Activated naive CD4-positive, alpha-beta T cell treated with anti-CD3 and anti-CD28 coated beads, Interleukin-2, amount 10 ng/mL, durations not matched to agents 7 days and 5 days (primary cell): ENCODE measurements at regions not wholly inside any gene's neighbourhood (a gene's known extent, or its start where the extent isn't known, plus 50 kb on each side); places are given as distances from the start of the nearest gene placed in this dataset.

ENCODE experiments used
- CTCF ChIA-PET: fragments of 350-600 bp; sonication (Branson Sonifier 250); formaldehyde crosslinking; loops from one replicate; lab custom pipeline; 2021; ENCODE audit warnings: antibody characterized with exemption; lab: Charles Lee
- DNase-seq: peaks from one replicate; pipeline ENCODE4 v3.0.0-alpha.2; 2020
- H3K27ac Mint-ChIP-seq: one replicate; pipeline ENCODE4 v1.8.0; 2021; ENCODE audit warnings: mild to moderate bottlenecking, moderate library complexity, mixed read lengths
- H3K27me3 Mint-ChIP-seq: one replicate; pipeline ENCODE4 v1.8.0; 2021; ENCODE audit warnings: mild to moderate bottlenecking, mixed read lengths
- H3K36me3 Mint-ChIP-seq: one replicate; pipeline ENCODE4 v1.8.0; 2021; ENCODE audit warnings: mixed read lengths
- H3K4me1 Mint-ChIP-seq: one replicate; pipeline ENCODE4 v1.8.0; 2021; ENCODE audit warnings: mixed read lengths
- H3K4me3 Mint-ChIP-seq: one replicate; pipeline ENCODE4 v1.8.0; 2021; ENCODE audit warnings: mild to moderate bottlenecking, moderate library complexity, mixed read lengths
- H3K9me3 Mint-ChIP-seq: one replicate; pipeline ENCODE4 v1.8.0; 2021; ENCODE audit warnings: mixed read lengths

DNA sequence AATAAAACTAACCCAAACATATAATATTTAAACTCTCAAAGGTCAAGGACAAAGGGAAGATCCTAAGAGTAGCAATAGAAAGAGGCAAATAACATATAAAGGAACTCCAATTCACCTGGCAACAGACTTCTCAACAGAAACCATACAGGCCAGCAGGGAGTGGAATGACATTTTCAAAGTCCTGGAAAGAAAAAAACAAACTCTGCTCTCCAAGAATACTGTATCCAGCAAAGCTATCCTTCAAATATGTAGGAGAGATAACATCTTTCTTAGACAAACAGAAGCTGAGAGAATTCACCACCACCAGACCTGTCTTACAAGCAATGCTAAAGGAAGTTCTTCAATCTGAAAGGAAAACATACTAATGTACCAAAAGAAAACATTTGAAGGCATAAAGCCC is 51.5 kb upstream of the TMEM158 start:
- Mint-ChIP-seq H3K36me3 (no peaks in the 10 kb centered on the region), H3K4me3 (no peak overlapping the region), H3K27me3 (peaks cover 30% of the 10 kb centered on the region), H3K4me1 (no peaks in the 10 kb centered on the region), H3K27ac (no peak overlapping the region), H3K9me3 (peaks cover 5% of the 10 kb centered on the region)
- CTCF ChIA-PET = no interaction called here
- no peak for DNase-seq

DNA sequence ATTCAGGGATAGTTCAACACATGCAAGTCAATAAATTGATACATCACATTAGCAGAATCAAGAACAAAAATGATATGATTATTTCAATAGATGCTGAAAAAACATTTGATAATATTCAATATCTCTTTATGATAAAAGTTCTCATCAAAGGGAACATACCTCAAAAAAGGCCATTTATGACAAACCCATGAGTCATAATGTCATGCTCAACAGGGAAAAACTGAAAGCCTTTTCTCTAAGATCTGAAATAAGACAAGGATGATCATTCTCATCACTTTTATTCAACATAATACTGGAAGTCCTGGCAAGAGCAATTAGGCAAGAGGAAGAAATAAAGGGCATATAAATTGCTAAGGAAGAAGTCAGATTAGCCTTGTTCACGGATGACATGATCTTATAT is 54.1 kb upstream of the TMEM158 start:
- Mint-ChIP-seq H3K36me3 (no peaks in the 10 kb centered on the region), H3K4me1 (no peaks in the 10 kb centered on the region), H3K27me3 (peaks cover 30% of the 10 kb centered on the region), H3K9me3 (peaks cover 5% of the 10 kb centered on the region), H3K27ac (no peak overlapping the region), H3K4me3 (no peak overlapping the region)
- DNase-seq = no peak
- CTCF ChIA-PET = no interaction called here

DNA sequence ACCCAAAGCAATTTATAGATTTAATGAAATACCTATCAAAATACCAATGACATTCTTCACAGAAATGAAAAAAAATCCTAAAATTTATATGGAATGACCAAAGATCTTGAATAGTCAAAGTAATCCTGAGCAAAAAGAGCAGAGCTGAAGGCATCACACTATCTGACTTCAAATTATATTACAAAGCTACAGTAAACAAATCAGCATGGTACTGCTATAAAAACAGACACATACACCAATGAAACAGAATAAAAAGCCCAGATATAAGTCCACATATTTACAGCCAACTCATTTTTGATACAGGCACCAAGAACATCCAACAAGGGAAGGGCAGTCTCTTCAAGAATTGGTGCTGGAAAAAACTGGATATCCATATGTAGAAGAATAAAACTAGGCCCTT is 54.9 kb upstream of the TMEM158 start:
- no peak overlapping the region for H3K27ac Mint-ChIP-seq
- no peaks in the 10 kb centered on the region for H3K4me1 Mint-ChIP-seq
- H3K4me3 Mint-ChIP-seq = no peak overlapping the region
- peaks cover 33% of the 10 kb centered on the region for H3K27me3 Mint-ChIP-seq
- CTCF ChIA-PET = no interaction called here
- H3K36me3 Mint-ChIP-seq = no peaks in the 10 kb centered on the region
- no peak for DNase-seq
- H3K9me3 Mint-ChIP-seq = peaks cover 5% of the 10 kb centered on the region

DNA sequence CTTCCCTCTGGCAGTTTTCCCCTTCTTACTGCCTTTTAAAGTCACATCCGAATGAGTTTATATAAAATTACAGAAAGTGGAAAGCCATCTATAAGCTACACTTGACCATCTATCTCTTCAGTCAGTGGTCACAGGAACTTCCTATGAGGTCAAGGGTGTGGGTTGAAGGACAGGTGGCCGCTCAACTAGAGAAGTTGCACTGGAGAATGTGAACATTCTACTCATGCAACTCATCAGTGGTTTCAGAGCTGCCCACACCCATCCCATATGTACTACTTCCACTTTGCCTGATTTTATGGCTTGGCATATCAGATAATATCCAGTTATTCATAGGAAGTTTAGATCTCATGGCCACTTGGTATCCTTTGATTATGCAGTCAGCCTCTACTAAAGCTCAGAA is 57.4 kb upstream of the TMEM158 start:
- CTCF ChIA-PET = interaction anchor here (0.7 kb wide), 1 partner anchor 11 kb away, joined by 3 read pairs; no protein-coding TSS in a partner anchor
- Mint-ChIP-seq H3K36me3 (no peaks in the 10 kb centered on the region), H3K4me3 (no peak overlapping the region), H3K9me3 (no peaks in the 10 kb centered on the region), H3K4me1 (no peaks in the 10 kb centered on the region), H3K27me3 (peaks cover 40% of the 10 kb centered on the region), H3K27ac (no peak overlapping the region)
- no peak for DNase-seq

DNA sequence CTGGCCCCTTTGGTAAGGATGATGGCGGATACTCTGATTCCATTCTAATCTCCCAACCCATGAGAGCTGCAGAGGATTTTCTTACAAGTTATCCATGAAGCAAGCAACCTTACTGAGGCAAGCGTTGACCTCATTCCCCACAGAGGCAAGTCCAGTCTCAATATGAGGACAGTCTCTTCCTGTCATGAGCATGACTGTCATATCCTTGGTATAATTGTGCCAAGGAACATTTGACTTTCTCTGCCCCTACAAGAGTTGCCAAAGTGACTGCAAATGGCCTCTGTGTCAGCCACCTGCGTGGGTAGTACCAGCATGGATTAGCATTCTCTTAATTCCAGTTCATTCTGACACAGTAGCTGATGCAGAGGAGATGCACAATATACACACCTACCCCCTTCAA is 71.2 kb upstream of the TMEM158 start:
- Mint-ChIP-seq H3K9me3 (peaks cover 9% of the 10 kb centered on the region), H3K4me1 (no peaks in the 10 kb centered on the region), H3K4me3 (no peak overlapping the region), H3K36me3 (no peaks in the 10 kb centered on the region), H3K27me3 (peaks cover 42% of the 10 kb centered on the region), H3K27ac (no peak overlapping the region)
- DNase-seq = no peak
- CTCF ChIA-PET = no interaction called here

DNA sequence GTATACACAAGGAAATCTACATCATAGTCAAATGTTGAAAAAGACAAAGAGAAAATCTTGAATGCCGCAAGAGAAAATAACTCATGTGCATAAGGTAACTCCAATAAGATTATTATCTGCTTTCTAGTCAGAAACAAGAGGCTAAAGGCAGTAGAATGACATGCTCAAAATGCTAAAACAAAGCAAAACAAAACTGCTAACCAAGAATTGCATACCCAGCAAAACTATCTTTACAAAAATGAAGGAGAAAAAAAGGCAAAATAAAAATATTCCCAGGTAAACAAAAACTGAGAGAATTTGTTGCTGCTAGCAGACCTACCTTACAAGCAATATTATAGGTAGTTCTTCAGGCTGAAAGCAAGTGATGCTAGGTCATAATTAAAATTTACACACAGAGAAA is 76.4 kb upstream of the TMEM158 start:
- no peaks in the 10 kb centered on the region for H3K4me1 Mint-ChIP-seq
- no peak overlapping the region for H3K27ac Mint-ChIP-seq
- peaks cover 22% of the 10 kb centered on the region for H3K27me3 Mint-ChIP-seq
- CTCF ChIA-PET = no interaction called here
- no peak overlapping the region for H3K4me3 Mint-ChIP-seq
- H3K36me3 Mint-ChIP-seq = no peaks in the 10 kb centered on the region
- H3K9me3 Mint-ChIP-seq = peaks cover 15% of the 10 kb centered on the region
- no peak for DNase-seq

DNA sequence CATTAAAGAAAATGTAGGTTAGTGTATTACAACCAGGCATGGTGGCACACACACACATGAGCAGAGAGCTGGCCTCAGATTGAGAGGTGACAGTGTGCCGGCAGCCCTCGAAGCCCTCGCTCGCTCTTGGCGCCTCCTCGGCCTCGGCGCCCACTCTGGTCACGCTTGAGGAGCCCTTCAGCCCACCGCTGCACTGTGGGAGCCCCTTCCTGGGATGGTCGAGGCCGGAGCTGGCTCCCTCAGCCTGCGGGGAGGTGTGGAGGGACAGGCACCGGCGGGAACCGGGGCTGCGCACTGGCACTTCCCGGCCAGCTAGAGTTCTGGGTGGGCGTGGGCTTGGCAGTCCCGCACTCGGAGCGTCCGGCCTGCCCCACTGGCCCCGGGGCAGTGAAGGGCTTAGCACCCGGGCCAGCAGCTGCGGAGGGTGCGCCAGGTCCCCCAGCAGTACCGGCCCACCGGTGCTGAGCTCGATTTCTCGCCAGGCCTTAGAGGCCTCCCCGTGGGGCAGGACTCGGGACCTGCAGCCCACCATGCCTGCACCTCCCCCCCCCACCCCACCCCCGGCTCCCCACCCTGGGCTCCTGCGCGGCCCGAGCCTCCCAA is 80.4 kb upstream of the TMEM158 start:
- CTCF ChIA-PET = no interaction called here
- DNase-seq = no peak
- H3K9me3 Mint-ChIP-seq = peaks cover 9% of the 10 kb centered on the region
- no peaks in the 10 kb centered on the region for H3K36me3 Mint-ChIP-seq
- no peak overlapping the region for H3K4me3 Mint-ChIP-seq
- H3K27ac Mint-ChIP-seq = no peak overlapping the region
- peaks cover 21% of the 10 kb centered on the region for H3K27me3 Mint-ChIP-seq
- no peaks in the 10 kb centered on the region for H3K4me1 Mint-ChIP-seq

DNA sequence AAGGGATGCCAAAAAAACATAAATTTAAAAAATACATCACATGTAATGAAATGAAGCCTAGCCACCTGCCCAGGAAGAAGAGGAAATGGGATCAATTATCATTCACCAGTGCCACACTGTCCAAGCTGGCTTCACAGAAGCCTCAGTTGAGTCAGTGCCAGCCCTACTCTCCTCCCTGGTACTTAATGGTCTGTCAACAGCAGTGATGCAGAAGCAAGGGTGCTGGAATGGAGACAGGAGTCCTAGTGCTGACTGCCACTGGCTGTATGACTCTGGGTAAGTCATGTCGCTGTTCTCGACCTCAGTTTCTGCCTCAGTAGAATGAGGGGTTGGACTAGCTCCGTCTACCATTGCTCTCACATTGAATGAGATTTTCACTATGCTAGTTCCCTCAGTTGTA is 78.5 kb upstream of the LARS2 start:
- Mint-ChIP-seq H3K9me3 (peaks cover 4% of the 10 kb centered on the region), H3K4me3 (no peak overlapping the region), H3K4me1 (no peaks in the 10 kb centered on the region), H3K36me3 (no peaks in the 10 kb centered on the region), H3K27ac (no peak overlapping the region), H3K27me3 (peaks cover 27% of the 10 kb centered on the region)
- CTCF ChIA-PET = no interaction called here
- no peak for DNase-seq

DNA sequence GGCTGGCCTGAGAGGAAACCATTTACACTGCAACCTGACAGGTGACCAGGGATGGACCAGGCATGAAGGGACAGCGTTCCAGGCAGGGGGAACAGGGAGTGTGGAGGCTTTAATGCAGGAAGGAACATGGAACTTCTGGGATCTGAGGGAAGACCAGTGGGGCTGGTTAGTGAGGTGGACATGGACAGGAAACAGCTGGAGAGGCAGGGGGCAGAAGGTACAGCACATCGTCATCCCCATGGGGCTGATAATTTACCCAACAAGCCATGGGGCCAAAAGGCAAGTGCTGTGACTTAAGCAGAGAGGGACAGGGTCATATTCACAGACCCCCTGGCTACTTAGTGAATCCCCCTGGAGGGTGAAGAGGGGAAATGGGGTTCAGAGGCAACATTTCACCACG is 77.0 kb upstream of the LARS2 start:
- no peak overlapping the region for H3K4me3 Mint-ChIP-seq
- H3K27me3 Mint-ChIP-seq = peaks cover 30% of the 10 kb centered on the region
- H3K36me3 Mint-ChIP-seq = no peaks in the 10 kb centered on the region
- CTCF ChIA-PET = no interaction called here
- no peak for DNase-seq
- H3K4me1 Mint-ChIP-seq = no peaks in the 10 kb centered on the region
- H3K27ac Mint-ChIP-seq = no peak overlapping the region
- peaks cover 6% of the 10 kb centered on the region for H3K9me3 Mint-ChIP-seq

DNA sequence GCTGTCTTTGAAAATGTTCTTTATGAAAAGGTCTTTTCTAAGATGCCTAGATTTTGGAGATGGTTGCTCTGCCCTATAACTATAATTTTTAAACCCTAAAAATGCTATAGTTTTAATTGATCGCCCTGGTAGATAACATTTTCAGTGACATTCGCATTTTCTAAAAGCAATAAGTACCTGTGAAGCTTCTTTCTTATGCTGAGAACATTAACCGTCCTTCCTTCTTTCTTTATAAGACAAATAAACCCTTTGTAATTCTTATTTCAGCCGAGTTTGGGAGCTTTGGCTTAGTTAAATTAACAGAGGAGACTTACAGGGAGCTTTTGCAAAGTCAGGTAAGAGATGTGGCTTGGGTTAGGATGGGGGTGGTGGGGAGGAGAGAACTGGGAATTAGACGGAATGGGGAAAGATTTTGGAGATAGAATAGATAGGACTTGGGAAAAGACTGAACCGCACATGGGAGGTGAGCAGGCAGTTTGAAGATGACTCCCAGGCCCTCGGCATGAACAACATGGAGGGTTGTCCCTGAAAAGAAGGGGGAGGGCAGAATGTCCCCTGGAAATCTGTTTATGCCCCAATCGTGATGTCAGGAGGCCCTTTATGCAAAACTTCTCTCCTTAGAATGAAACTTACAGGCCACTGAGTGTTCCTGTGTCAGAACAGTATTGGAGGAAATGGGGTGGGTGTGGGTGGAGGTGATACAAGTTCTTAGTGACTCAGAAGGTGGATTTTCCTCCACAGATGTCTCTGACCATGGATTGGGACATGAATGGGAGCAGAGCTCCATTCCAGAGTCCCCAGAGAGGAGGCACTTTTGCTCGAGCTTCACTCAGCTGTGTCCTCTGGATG is 76.2 kb upstream of the LARS2 start:
- no peak for DNase-seq
- CTCF ChIA-PET = no interaction called here
- Mint-ChIP-seq H3K36me3 (no peaks in the 10 kb centered on the region), H3K4me3 (no peak overlapping the region), H3K4me1 (no peaks in the 10 kb centered on the region), H3K27me3 (peaks cover 30% of the 10 kb centered on the region), H3K27ac (no peak overlapping the region), H3K9me3 (peaks cover 5% of the 10 kb centered on the region)

DNA sequence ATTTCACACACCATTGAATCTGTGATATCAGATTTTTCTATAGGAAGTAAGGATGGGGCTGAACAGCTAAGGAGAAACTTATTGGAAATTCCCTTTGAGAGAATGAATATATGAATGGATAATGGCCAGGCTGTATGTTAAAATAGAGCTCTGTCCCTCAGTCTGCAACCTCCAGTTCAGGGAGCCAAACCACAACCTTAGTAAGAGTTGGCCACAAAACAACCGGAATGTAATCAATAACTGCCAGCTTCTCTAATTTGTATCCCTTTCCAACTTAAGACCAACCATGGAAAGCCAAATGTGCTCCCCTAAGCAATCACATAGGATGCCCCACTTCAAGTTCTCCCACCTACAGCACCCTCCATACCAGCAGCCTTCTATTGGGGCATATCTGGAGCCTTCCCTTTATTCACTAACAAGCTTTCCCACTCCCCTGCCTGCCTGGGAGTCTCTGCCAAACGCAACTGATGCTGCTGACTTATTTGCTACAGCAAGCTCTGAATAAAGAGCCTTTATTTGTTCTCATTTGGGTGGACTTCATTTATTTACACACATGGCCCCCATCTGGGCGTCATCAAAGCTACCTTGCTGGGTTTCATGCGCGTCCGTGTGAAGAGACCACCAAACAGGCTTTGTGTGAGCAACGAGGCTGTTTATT is 75.4 kb upstream of the LARS2 start:
- DNase-seq = no peak
- Mint-ChIP-seq H3K4me3 (no peak overlapping the region), H3K9me3 (peaks cover 3% of the 10 kb centered on the region), H3K36me3 (no peaks in the 10 kb centered on the region), H3K27me3 (peaks cover 31% of the 10 kb centered on the region), H3K4me1 (no peaks in the 10 kb centered on the region), H3K27ac (no peak overlapping the region)
- CTCF ChIA-PET = no interaction called here

DNA sequence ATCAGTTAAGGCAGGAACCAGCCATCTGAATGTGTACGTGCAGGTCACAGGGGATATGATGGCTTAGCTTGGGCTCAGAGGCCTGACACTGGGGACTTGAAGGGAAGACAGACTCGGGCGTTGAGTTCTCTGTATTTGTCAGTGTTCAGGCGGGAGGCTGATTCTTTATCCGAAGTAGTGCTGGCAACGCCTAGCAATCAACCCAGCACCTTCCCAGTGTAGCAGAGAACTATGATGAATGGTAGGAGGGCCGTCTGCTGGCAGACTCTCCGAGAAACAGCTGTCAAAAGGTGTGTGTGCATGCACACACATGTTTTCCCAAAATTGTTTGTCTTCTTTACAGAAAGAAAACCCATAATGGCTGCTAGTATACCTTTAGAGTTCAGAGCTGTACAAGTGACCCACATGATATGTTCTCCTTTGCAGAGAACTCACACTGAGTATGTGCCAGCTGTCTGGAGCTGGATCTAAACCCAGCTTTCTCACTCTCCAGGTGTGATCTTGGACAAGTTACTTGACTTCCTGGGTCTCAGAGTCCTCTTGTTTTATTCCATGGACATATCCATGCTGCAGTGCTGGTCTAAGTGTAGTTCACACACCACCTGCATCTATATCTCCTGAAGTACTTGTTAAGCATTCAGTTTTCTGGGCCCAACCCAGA is 74.5 kb upstream of the LARS2 start:
- DNase-seq = no peak
- Mint-ChIP-seq H3K27ac (no peak overlapping the region), H3K36me3 (no peaks in the 10 kb centered on the region), H3K4me3 (no peak overlapping the region), H3K9me3 (peaks cover 3% of the 10 kb centered on the region), H3K27me3 (peaks cover 31% of the 10 kb centered on the region), H3K4me1 (no peaks in the 10 kb centered on the region)
- CTCF ChIA-PET = no interaction called here

DNA sequence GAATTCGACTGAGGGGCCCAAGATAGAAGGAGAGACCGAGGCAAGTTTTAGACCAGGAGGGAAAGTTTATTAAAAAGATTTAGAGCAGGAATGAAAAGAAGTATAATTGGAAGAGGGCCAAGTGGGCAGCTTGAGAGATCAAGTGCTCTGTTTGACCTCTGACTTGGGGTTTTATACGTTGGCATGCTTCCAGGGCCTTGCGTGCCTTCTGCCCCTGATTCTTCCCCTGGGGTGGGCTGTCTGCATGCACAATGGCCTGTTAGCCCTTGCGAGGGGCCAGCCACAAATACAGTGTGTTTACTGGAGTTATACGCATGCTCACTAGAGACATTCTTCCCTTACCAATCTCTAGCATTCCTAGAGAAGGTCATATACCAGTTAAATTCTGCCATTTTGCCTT is 70.7 kb upstream of the LARS2 start:
- Mint-ChIP-seq H3K27ac (no peak overlapping the region), H3K4me1 (peaks cover 3% of the 10 kb centered on the region), H3K36me3 (no peaks in the 10 kb centered on the region), H3K27me3 (peaks cover 30% of the 10 kb centered on the region), H3K4me3 (no peak overlapping the region), H3K9me3 (peaks cover 3% of the 10 kb centered on the region)
- no peak for DNase-seq
- CTCF ChIA-PET = no interaction called here

DNA sequence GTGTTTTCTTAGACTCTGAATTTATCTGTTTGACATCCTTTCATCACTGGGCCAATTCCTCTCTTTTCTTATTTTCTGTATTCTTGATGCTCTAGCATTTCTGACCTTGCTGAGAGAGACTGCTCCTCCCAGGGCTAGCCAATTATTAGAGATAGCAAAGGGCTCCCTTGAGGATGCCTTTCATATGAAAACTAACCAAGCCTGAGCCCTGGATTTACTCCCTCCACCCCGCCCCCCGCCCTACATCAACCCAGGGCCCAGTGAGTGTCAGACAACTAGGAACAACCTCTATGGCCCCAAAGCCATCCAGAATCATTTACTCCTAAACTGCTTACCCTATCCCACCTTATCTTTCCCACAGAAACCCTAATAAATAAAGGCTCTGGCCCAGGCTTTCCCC is 69.7 kb upstream of the LARS2 start:
- Mint-ChIP-seq H3K4me3 (no peak overlapping the region), H3K9me3 (peaks cover 3% of the 10 kb centered on the region), H3K27ac (no peak overlapping the region), H3K4me1 (peaks cover 3% of the 10 kb centered on the region), H3K27me3 (peaks cover 31% of the 10 kb centered on the region), H3K36me3 (no peaks in the 10 kb centered on the region)
- DNase-seq = no peak
- CTCF ChIA-PET = no interaction called here
